ENCODE measurements at regions not wholly inside any gene's neighbourhood (a gene's known extent, or its start where the extent isn't known, plus 50 kb on each side); places are given as distances from the start of the nearest gene placed in this dataset.
"Not testable (repeated sequence)": the region's sequence is repeated elsewhere in the genome, so short reads cannot be mapped to it uniquely, and the experiment has no call there.

- Mint-ChIP-seq H3K4me3 (no peak overlapping the region), H3K9me3 (no peaks in the 10 kb centered on the region), H3K4me1 (ENCODE audit: low read depth) (peaks cover 5% of the 10 kb centered on the region), H3K36me3 (ENCODE audit: low read depth) (no peaks in the 10 kb centered on the region), H3K27me3 (ENCODE audit: insufficient read depth) (peaks cover 3% of the 10 kb centered on the region), H3K27ac (no peak overlapping the region)
- DNase-seq, result no peak
- no peak for TF ChIP-seq CTCF (IDR thresholded peaks at IDR 0.05)
Measured at GRCh38 chr22:19658057-19658966, 56.0 kb upstream of the SEPTIN5 start.

- Mint-ChIP-seq H3K27ac (no peak overlapping the region), H3K9me3 (no peaks in the 10 kb centered on the region), H3K36me3 (ENCODE audit: low read depth) (no peaks in the 10 kb centered on the region), H3K4me1 (ENCODE audit: low read depth) (peaks cover 13% of the 10 kb centered on the region), H3K27me3 (ENCODE audit: insufficient read depth) (peaks cover 3% of the 10 kb centered on the region), H3K4me3 (no peak overlapping the region)
- TF ChIP-seq CTCF (IDR thresholded peaks at IDR 0.05), result no peak
- no peak for DNase-seq
Measured at GRCh38 chr22:19658967-19659804, 55.1 kb upstream of the SEPTIN5 start.

- Mint-ChIP-seq H3K9me3 (no peaks in the 10 kb centered on the region), H3K4me1 (ENCODE audit: low read depth) (peaks cover 15% of the 10 kb centered on the region), H3K27ac (no peak overlapping the region), H3K36me3 (ENCODE audit: low read depth) (no peaks in the 10 kb centered on the region), H3K4me3 (no peak overlapping the region), H3K27me3 (ENCODE audit: insufficient read depth) (peaks cover 3% of the 10 kb centered on the region)
- DNase-seq, result no peak
- no peak for TF ChIP-seq CTCF (IDR thresholded peaks at IDR 0.05)
Measured at GRCh38 chr22:19659805-19660345, 54.4 kb upstream of the SEPTIN5 start.

GRCh38 chr22:19660583-19660982 lies 53.7 kb upstream of the SEPTIN5 start:
- H3K27ac Mint-ChIP-seq; H3K9me3 Mint-ChIP-seq; DNase-seq; H3K4me3 Mint-ChIP-seq; H3K27me3 Mint-ChIP-seq (ENCODE audit: insufficient read depth); H3K36me3 Mint-ChIP-seq (ENCODE audit: low read depth): not testable (repeated sequence)
- peaks cover 15% of the 10 kb centered on the region for H3K4me1 Mint-ChIP-seq (ENCODE audit: low read depth)

GRCh38 chr22:19661156-19661555 lies 53.1 kb upstream of the SEPTIN5 start:
- TF ChIP-seq CTCF (IDR thresholded peaks at IDR 0.05), result no peak
- no peaks in the 10 kb centered on the region for H3K36me3 Mint-ChIP-seq (ENCODE audit: low read depth)
- DNase-seq, result no peak
- H3K4me3 Mint-ChIP-seq, result no peak overlapping the region
- peaks cover 15% of the 10 kb centered on the region for H3K4me1 Mint-ChIP-seq (ENCODE audit: low read depth)
- no peaks in the 10 kb centered on the region for H3K9me3 Mint-ChIP-seq
- no peak overlapping the region for H3K27ac Mint-ChIP-seq
- peaks cover 14% of the 10 kb centered on the region for H3K27me3 Mint-ChIP-seq (ENCODE audit: insufficient read depth)

GRCh38 chr22:19662049-19662684 lies 52.1 kb upstream of the SEPTIN5 start:
- not testable (repeated sequence) for H3K4me3 Mint-ChIP-seq; H3K9me3 Mint-ChIP-seq; H3K27ac Mint-ChIP-seq; DNase-seq; H3K36me3 Mint-ChIP-seq (ENCODE audit: low read depth)
- Mint-ChIP-seq H3K27me3 (ENCODE audit: insufficient read depth) (peaks cover 17% of the 10 kb centered on the region), H3K4me1 (ENCODE audit: low read depth) (peaks cover 24% of the 10 kb centered on the region)
